ENCODE measurements at regions not wholly inside any gene's neighbourhood (a gene's known extent, or its start where the extent isn't known, plus 50 kb on each side); places are given as distances from the start of the nearest gene placed in this dataset.

GRCh38 chr1:238293075-238293474 lies 402.4 kb upstream of the ZP4 start:
- no peak for ATAC-seq
- TF ChIP-seq TCF4 (CRISPR knock-in tag; IDR thresholded peaks at IDR 0.05; ENCODE audit: borderline replicate concordance): no peak
- TF ChIP-seq OSR1 (CRISPR knock-in tag; IDR thresholded peaks at IDR 0.05): no peak
- no peak for TF ChIP-seq PATZ1 (CRISPR knock-in tag; IDR thresholded peaks at IDR 0.05; ENCODE audit: borderline replicate concordance)
- no peak for TF ChIP-seq ISL1 (CRISPR knock-in tag; IDR thresholded peaks at IDR 0.05)
- no peak for TF ChIP-seq PPARA (CRISPR knock-in tag; IDR thresholded peaks at IDR 0.05; ENCODE audit: borderline replicate concordance)
- TF ChIP-seq GLIS3 (CRISPR knock-in tag; IDR thresholded peaks at IDR 0.05): no peak
- no peak for TF ChIP-seq TOX (CRISPR knock-in tag; IDR thresholded peaks at IDR 0.05; ENCODE audit: borderline replicate concordance)
- no peak for TF ChIP-seq TSHZ2 (CRISPR knock-in tag; IDR thresholded peaks at IDR 0.05)
- TF ChIP-seq ESRRG (CRISPR knock-in tag; IDR thresholded peaks at IDR 0.05): no peak
- no peak for TF ChIP-seq ZFP30 (CRISPR knock-in tag; IDR thresholded peaks at IDR 0.05)
- TF ChIP-seq POU6F1 (CRISPR knock-in tag; IDR thresholded peaks at IDR 0.05; ENCODE audit: borderline replicate concordance, low read depth): no peak
- TF ChIP-seq CSRNP3 (CRISPR knock-in tag; IDR thresholded peaks at IDR 0.05): no peak
- no peak for TF ChIP-seq BACH2 (CRISPR knock-in tag; IDR thresholded peaks at IDR 0.05; ENCODE audit: borderline replicate concordance)
- TF ChIP-seq RARB (CRISPR knock-in tag; IDR thresholded peaks at IDR 0.05): no peak
- TF ChIP-seq SNAI2 (CRISPR knock-in tag; IDR thresholded peaks at IDR 0.05): no peak

- 0 out of 2 replicates have a peak, but pooled peaks have one; percentile 21 for TF ChIP-seq ZC3H10 (CRISPR knock-in tag; IDR thresholded peaks at IDR 0.05)
- no peak for TF ChIP-seq BACH2 (CRISPR knock-in tag; IDR thresholded peaks at IDR 0.05; ENCODE audit: borderline replicate concordance)
- peak; percentile 64 for ATAC-seq
These were observed 390.7 kb upstream of the ZP4 start for GRCh38 chr1:238281418-238281817.

GRCh38 chr1:238279694-238280380 lies 389.1 kb upstream of the ZP4 start:
- no peak for ATAC-seq
- no peak for TF ChIP-seq POU6F1 (CRISPR knock-in tag; IDR thresholded peaks at IDR 0.05; ENCODE audit: borderline replicate concordance, low read depth)
- no peak for TF ChIP-seq CSDC2 (CRISPR knock-in tag; IDR thresholded peaks at IDR 0.05)
- TF ChIP-seq PATZ1 (CRISPR knock-in tag; IDR thresholded peaks at IDR 0.05; ENCODE audit: borderline replicate concordance): no peak
- TF ChIP-seq TOX (CRISPR knock-in tag; IDR thresholded peaks at IDR 0.05; ENCODE audit: borderline replicate concordance): no peak
- TF ChIP-seq ESRRG (CRISPR knock-in tag; IDR thresholded peaks at IDR 0.05): no peak
- no peak for TF ChIP-seq OSR1 (CRISPR knock-in tag; IDR thresholded peaks at IDR 0.05)
- TF ChIP-seq CSRNP3 (CRISPR knock-in tag; IDR thresholded peaks at IDR 0.05): no peak

Data from SK-N-SH treated with all-trans-retinoic acid at 6 μM for 48 hours (cell line).